Stimulated activated naive CD8-positive, alpha-beta T cell treated with anti-CD3 and anti-CD28 coated beads, Interleukin-15, Interleukin-2, amounts not matched to agents 100 ng/mL and 50 ng/mL, for 24 hours (primary cell): ENCODE measurements at regions not wholly inside any gene's neighbourhood (a gene's known extent, or its start where the extent isn't known, plus 50 kb on each side); places are given as distances from the start of the nearest gene placed in this dataset.
"Not testable (repeated sequence)": the region's sequence is repeated elsewhere in the genome, so short reads cannot be mapped to it uniquely, and the experiment has no call there.

ENCODE experiments used
- H3K27ac Mint-ChIP-seq: one replicate; pipeline ENCODE4 v1.8.0; 2021; ENCODE audit warnings: mild to moderate bottlenecking, mixed read lengths
- H3K27me3 Mint-ChIP-seq: one replicate; pipeline ENCODE4 v1.8.0; 2021; ENCODE audit warnings: mixed read lengths
- H3K36me3 Mint-ChIP-seq: one replicate; pipeline ENCODE4 v1.8.0; 2021; ENCODE audit warnings: low read depth, mixed read lengths
- H3K4me1 Mint-ChIP-seq: one replicate; pipeline ENCODE4 v1.8.0; 2021; ENCODE audit warnings: low read depth, mixed read lengths
- H3K4me3 Mint-ChIP-seq: one replicate; pipeline ENCODE4 v1.8.0; 2021; ENCODE audit warnings: mild to moderate bottlenecking, mixed read lengths
- H3K9me3 Mint-ChIP-seq: one replicate; pipeline ENCODE4 v1.8.0; 2021; ENCODE audit warnings: mixed read lengths

DNA sequence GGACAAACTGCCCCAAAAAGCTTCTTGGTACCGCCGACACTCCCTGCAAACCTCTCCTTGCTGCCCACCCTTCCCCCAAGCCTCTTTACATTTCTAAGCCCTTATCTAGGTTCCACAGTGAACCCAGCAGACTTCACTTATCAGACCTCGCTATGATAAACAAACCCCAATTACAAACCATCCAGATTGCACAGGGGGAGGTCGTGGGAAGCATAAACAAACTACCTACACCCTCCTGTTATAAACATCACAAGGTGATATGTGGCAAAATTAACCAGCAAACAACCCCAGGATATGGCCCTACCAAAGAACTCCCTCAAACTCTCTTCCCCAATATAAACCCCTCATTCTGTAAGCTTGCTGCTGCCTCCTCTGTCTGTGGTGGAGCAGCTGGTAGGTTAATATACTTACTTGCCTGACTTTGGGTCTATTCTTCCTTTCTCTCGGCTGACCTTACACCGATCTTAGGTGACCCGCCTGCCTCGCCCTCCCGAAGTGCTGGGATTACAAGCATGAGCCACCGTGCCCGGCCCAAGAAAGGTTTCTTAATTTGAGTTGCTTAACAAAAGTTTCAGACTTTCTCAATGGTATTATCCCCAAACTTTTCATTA is 66.0 kb upstream of the TENM4 start:
- no peaks in the 10 kb centered on the region for H3K4me1 Mint-ChIP-seq
- no peak overlapping the region for H3K27ac Mint-ChIP-seq
- H3K9me3 Mint-ChIP-seq: peaks cover 4% of the 10 kb centered on the region
- no peaks in the 10 kb centered on the region for H3K36me3 Mint-ChIP-seq
- H3K4me3 Mint-ChIP-seq: no peak overlapping the region
- peaks cover 5% of the 10 kb centered on the region for H3K27me3 Mint-ChIP-seq

GRCh38 chr11:79506124-79506523 is 65.3 kb upstream of the TENM4 start:
- Mint-ChIP-seq H3K9me3 (peaks cover 4% of the 10 kb centered on the region), H3K27ac (no peak overlapping the region), H3K4me1 (no peaks in the 10 kb centered on the region), H3K4me3 (no peak overlapping the region), H3K36me3 (no peaks in the 10 kb centered on the region), H3K27me3 (peaks cover 5% of the 10 kb centered on the region)

DNA sequence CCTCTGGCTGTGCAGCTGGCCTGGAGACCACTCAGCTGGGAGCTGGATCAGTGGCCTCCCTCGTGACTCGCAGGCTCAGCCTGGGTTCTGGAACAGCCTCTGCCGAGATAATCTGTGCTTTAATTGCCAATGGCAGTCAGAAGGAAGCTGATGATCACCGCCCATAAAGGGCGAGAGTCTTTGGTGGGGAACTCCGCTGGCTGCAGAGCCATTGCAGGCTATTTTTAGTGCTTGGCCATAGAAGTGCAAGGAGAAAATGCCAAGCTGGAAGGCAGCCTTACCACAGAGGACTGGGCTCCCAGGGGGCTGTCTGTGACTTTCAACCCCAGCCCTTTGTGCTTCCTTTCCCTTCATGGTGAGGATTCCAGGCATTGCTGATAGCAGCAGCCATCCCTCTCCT is 62.2 kb upstream of the TENM4 start:
- H3K4me3 Mint-ChIP-seq: no peak overlapping the region
- H3K27ac Mint-ChIP-seq: no peak overlapping the region
- peaks cover 5% of the 10 kb centered on the region for H3K27me3 Mint-ChIP-seq
- no peaks in the 10 kb centered on the region for H3K4me1 Mint-ChIP-seq
- H3K9me3 Mint-ChIP-seq: no peaks in the 10 kb centered on the region
- H3K36me3 Mint-ChIP-seq: no peaks in the 10 kb centered on the region

- Mint-ChIP-seq H3K4me3 (no peak overlapping the region), H3K36me3 (no peaks in the 10 kb centered on the region), H3K27me3 (no peaks in the 10 kb centered on the region), H3K4me1 (no peaks in the 10 kb centered on the region), H3K9me3 (no peaks in the 10 kb centered on the region), H3K27ac (no peak overlapping the region)
These were observed 60.9 kb upstream of the TENM4 start for GRCh38 chr11:79501707-79502106.

GRCh38 chr11:79499929-79500328 is 59.1 kb upstream of the TENM4 start:
- H3K4me3 Mint-ChIP-seq, H3K4me1 Mint-ChIP-seq, H3K27ac Mint-ChIP-seq, H3K36me3 Mint-ChIP-seq, H3K27me3 Mint-ChIP-seq, H3K9me3 Mint-ChIP-seq: not testable (repeated sequence)

DNA sequence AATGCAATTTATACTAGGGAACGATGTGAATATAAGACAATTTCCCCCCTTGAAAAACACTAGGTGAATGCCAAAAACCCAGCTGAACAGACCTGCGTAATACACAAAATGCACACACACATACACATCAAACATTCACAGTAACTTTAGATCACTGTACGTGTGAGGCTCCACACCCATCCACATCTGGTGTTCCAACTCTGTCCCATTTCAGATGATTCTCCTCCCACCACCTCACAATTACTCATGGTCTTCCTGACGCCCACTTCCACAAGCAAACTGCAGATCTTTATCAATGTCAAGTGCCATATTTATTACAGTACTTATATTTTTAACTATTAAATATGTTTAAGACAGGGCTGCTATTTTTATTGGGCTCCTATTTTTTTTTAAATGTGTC is 57.8 kb upstream of the TENM4 start:
- Mint-ChIP-seq H3K4me3 (no peak overlapping the region), H3K9me3 (no peaks in the 10 kb centered on the region)

DNA sequence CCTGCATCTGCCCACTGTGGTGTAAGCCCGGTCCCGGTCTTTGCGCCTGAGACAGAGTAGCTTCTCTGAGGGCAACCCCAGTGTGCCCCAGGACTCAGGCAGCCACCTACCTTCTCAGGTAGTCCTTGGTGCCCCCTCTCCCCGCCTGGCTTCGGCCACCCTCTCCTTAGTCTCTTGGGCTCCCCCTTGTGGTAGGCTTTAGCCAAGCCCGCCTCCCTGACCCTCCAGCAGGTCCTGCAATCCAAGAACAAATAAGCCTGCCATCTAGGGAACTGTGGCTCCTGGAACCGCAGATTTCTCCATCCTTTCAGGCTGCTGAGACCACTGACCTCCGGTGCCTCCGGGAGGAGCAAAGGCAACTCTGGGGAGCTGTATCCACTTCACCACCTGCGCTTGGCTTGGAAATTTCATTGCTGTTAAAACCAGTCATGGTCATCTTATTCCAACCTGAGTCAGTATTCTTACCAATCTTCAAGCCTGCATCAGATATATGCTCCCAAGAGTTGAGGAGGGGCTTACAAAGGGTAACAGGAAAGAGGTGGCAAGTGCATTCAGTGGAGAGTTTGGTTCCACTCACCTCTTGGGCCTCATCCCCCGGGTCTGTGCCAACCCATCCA is 52.8 kb upstream of the TENM4 start:
- Mint-ChIP-seq H3K4me3 (no peak overlapping the region), H3K4me1 (no peaks in the 10 kb centered on the region), H3K9me3 (no peaks in the 10 kb centered on the region), H3K36me3 (no peaks in the 10 kb centered on the region), H3K27ac (no peak overlapping the region), H3K27me3 (peaks cover 12% of the 10 kb centered on the region)

More for the DNA sequence above, 57.8 kb upstream of the TENM4 start:
- Mint-ChIP-seq H3K27me3 (peaks cover 7% of the 10 kb centered on the region), H3K4me1 (no peaks in the 10 kb centered on the region), H3K36me3 (no peaks in the 10 kb centered on the region), H3K27ac (no peak overlapping the region)

DNA sequence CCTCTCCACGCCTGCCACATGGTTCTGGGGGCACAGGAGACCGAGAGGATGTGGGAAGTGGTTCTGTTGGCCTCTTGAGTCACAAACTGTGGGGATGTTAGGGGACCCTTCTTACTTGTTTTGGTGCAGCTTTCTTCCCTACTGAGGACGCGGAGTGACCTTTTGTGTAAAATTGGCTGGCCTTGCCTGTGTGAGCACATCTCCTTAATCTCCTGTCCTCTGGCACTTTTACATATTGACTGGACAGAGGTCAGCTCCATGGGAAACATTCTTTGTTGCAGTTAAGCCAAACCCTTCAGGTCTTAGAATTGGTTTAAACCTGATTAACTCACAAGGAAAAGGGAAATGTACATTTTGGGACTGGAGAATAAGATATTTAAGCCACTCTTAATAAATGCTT is 51.2 kb upstream of the TENM4 start:
- Mint-ChIP-seq H3K4me1 (no peaks in the 10 kb centered on the region), H3K36me3 (no peaks in the 10 kb centered on the region), H3K27me3 (peaks cover 12% of the 10 kb centered on the region), H3K4me3 (no peak overlapping the region), H3K9me3 (no peaks in the 10 kb centered on the region), H3K27ac (no peak overlapping the region)
